ENCODE measurements at regions not wholly inside any gene's neighbourhood (a gene's known extent, or its start where the extent isn't known, plus 50 kb on each side); places are given as distances from the start of the nearest gene placed in this dataset.

- POLR2A ChIA-PET = no interaction called here
Observed at GRCh38 chr3:193096076-193096475, 144.9 kb upstream of the PLAAT1 start.

GRCh38 chr3:193114431-193115340, 126.3 kb upstream of the PLAAT1 start:
- TF ChIP-seq, protein P1, sequence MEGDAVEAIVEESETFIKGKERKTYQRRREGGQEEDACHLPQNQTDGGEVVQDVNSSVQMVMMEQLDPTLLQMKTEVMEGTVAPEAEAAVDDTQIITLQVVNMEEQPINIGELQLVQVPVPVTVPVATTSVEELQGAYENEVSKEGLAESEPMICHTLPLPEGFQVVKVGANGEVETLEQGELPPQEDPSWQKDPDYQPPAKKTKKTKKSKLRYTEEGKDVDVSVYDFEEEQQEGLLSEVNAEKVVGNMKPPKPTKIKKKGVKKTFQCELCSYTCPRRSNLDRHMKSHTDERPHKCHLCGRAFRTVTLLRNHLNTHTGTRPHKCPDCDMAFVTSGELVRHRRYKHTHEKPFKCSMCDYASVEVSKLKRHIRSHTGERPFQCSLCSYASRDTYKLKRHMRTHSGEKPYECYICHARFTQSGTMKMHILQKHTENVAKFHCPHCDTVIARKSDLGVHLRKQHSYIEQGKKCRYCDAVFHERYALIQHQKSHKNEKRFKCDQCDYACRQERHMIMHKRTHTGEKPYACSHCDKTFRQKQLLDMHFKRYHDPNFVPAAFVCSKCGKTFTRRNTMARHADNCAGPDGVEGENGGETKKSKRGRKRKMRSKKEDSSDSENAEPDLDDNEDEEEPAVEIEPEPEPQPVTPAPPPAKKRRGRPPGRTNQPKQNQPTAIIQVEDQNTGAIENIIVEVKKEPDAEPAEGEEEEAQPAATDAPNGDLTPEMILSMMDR (IDR thresholded peaks at IDR 0.05; ENCODE audit: insufficient read depth in 1 of 2, low read depth in 1 of 2, low read length in 1 of 2, severe bottlenecking in 1 of 2, unreplicated experiment in 1 of 2) = no peak
- H3K27me3 Mint-ChIP-seq (ENCODE audit: insufficient read depth, unreplicated experiment) = peaks cover 23% of the 10 kb centered on the region
- ChIA-PET POLR2A (no interaction called here), CTCF (no interaction called here)
- no peaks in the 10 kb centered on the region for H3K4me1 ChIP-seq
- H3K9me3 ChIP-seq = no peaks in the 10 kb centered on the region
- no peak for DNase-seq
- no peaks in the 10 kb centered on the region; the same call in 1 of the 2 replicates for H3K27me3 ChIP-seq (replicated peaks; ENCODE audit: control insufficient read depth, insufficient read depth, low read length)
- H3K27ac Mint-ChIP-seq (ENCODE audit: unreplicated experiment) = no peak overlapping the region
- H3K36me3 ChIP-seq (ENCODE audit: control insufficient read depth, insufficient read depth, low read length) = no peaks in the 10 kb centered on the region
- BruUV-seq (replicated peaks) = no TSS peak
- no peaks in the 10 kb centered on the region for H3K9me3 Mint-ChIP-seq (ENCODE audit: unreplicated experiment)
- H3K4me3 Mint-ChIP-seq (ENCODE audit: unreplicated experiment) = no peak overlapping the region
- no peaks in the 10 kb centered on the region for H3K36me3 Mint-ChIP-seq (ENCODE audit: insufficient read depth, unreplicated experiment)
- intact Hi-C loops (cut with micrococcal nuclease; ENCODE audit: unreplicated experiment) = no loop called here
- H3K4me3 ChIP-seq (ENCODE audit: low read depth, low read length) = no peak overlapping the region
- H3K4me1 Mint-ChIP-seq (ENCODE audit: low read depth, unreplicated experiment) = no peaks in the 10 kb centered on the region

More at GRCh38 chr3:193096076-193096475, 144.9 kb upstream of the PLAAT1 start:
- no peaks in the 10 kb centered on the region for H3K9me3 ChIP-seq
- peaks cover 23% of the 10 kb centered on the region for H3K27me3 Mint-ChIP-seq (ENCODE audit: insufficient read depth, unreplicated experiment)
- H3K27me3 ChIP-seq (replicated peaks; ENCODE audit: control insufficient read depth, insufficient read depth, low read length) = no peaks in the 10 kb centered on the region; the same call in none of the 2 replicates
- no peaks in the 10 kb centered on the region for H3K36me3 ChIP-seq (ENCODE audit: control insufficient read depth, insufficient read depth, low read length)
- no peak for DNase-seq
- no peaks in the 10 kb centered on the region for H3K4me1 Mint-ChIP-seq (ENCODE audit: low read depth, unreplicated experiment)
- TF ChIP-seq, protein P1 (IDR thresholded peaks at IDR 0.05; ENCODE audit: insufficient read depth in 1 of 2, low read depth in 1 of 2, low read length in 1 of 2, severe bottlenecking in 1 of 2, unreplicated experiment in 1 of 2) = no peak
- H3K4me3 ChIP-seq (ENCODE audit: low read depth, low read length) = no peak overlapping the region
- H3K4me1 ChIP-seq = no peaks in the 10 kb centered on the region
- CTCF ChIA-PET = no interaction called here
- H3K9me3 Mint-ChIP-seq (ENCODE audit: unreplicated experiment) = peaks cover 20% of the 10 kb centered on the region
- intact Hi-C loops (cut with micrococcal nuclease; ENCODE audit: unreplicated experiment) = no loop called here
- no peak overlapping the region for H3K27ac Mint-ChIP-seq (ENCODE audit: unreplicated experiment)
- no TSS peak for BruUV-seq (replicated peaks)
- H3K36me3 Mint-ChIP-seq (ENCODE audit: insufficient read depth, unreplicated experiment) = no peaks in the 10 kb centered on the region
- no peak overlapping the region for H3K4me3 Mint-ChIP-seq (ENCODE audit: unreplicated experiment)

DNA sequence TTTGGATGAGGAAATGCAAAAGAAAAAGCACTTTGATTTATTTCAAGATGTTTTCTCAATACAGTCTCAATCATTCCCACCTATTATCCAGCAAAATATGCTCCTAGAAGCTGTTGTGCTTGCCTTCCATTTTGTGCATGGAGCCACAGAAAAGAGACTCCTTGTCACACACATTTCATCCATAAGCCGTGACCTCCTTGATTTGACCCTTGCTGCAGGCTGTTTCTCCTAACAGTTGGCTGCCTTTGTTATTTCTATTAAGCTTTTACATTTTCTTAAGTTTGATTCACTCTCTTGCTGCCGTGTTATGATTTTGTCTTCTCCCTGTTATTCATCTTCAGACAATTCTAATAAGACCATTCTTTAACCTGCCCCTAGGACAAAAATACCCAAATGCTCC, 124.2 kb upstream of the PLAAT1 start:
- H3K9me3 Mint-ChIP-seq (ENCODE audit: unreplicated experiment) = no peaks in the 10 kb centered on the region
- H3K4me3 Mint-ChIP-seq (ENCODE audit: unreplicated experiment) = no peak overlapping the region
- H3K27me3 Mint-ChIP-seq (ENCODE audit: insufficient read depth, unreplicated experiment) = peaks cover 27% of the 10 kb centered on the region
- CTCF ChIA-PET = no interaction called here
- no TSS peak for BruUV-seq (replicated peaks)
- Histone ChIP-seq H3K4me3 (ENCODE audit: low read depth, low read length) (no peak overlapping the region), H3K4me1 (no peaks in the 10 kb centered on the region), H3K9me3 (no peaks in the 10 kb centered on the region), H3K27me3 (replicated peaks; ENCODE audit: control insufficient read depth, insufficient read depth, low read length) (no peaks in the 10 kb centered on the region; the same call in 1 of the 2 replicates), H3K36me3 (ENCODE audit: control insufficient read depth, insufficient read depth, low read length) (no peaks in the 10 kb centered on the region)
- no peak overlapping the region for H3K27ac Mint-ChIP-seq (ENCODE audit: unreplicated experiment)
- no peaks in the 10 kb centered on the region for H3K36me3 Mint-ChIP-seq (ENCODE audit: insufficient read depth, unreplicated experiment)
- intact Hi-C loops (cut with micrococcal nuclease; ENCODE audit: unreplicated experiment) = no loop called here
- DNase-seq = no peak
- POLR2A ChIA-PET = no interaction called here
- H3K4me1 Mint-ChIP-seq (ENCODE audit: low read depth, unreplicated experiment) = no peaks in the 10 kb centered on the region
- TF ChIP-seq, protein P1 (IDR thresholded peaks at IDR 0.05; ENCODE audit: insufficient read depth in 1 of 2, low read depth in 1 of 2, low read length in 1 of 2, severe bottlenecking in 1 of 2, unreplicated experiment in 1 of 2) = no peak

Data from Caco-2 (cell line).